H54 (cell line): ENCODE measurements at regions not wholly inside any gene's neighbourhood (a gene's known extent, or its start where the extent isn't known, plus 50 kb on each side); places are given as distances from the start of the nearest gene placed in this dataset.
"Not testable (repeated sequence)": the region's sequence is repeated elsewhere in the genome, so short reads cannot be mapped to it uniquely, and the experiment has no call there.

ENCODE experiments used
- DNase-seq: peaks from one replicate; pipeline ENCODE4 v3.0.0; 2011; ENCODE audit warnings: low spot score, mixed read lengths; ENCODE audit not compliant: insufficient read length
- FAIRE-seq: peaks from 3 replicates; lab custom pipeline; 2011; peaks lifted over from hg19 to GRCh38; lab: Jason Lieb, UNC
- POLR2A ChIP-seq: IDR thresholded peaks from 2 replicates; pipeline ENCODE4 v1.6.1; 2011; ENCODE audit warnings: low read depth, mild to moderate bottlenecking, low read length

GRCh38 chr12:75650595-75651341 lies 139.4 kb upstream of the KRR1 start:
- no peak for TF ChIP-seq POLR2A
- FAIRE-seq, result no peak
- no peak for DNase-seq

GRCh38 chr12:75650100-75650499 lies 138.7 kb upstream of the KRR1 start:
- DNase-seq, result no peak
- FAIRE-seq, result no peak
- no peak for TF ChIP-seq POLR2A

GRCh38 chr12:75648856-75649255 lies 137.4 kb upstream of the KRR1 start:
- no peak for FAIRE-seq
- no peak for TF ChIP-seq POLR2A
- no peak for DNase-seq

- FAIRE-seq (no peak), DNase-seq (no peak)
- TF ChIP-seq POLR2A, result no peak
These were observed 135.2 kb upstream of the KRR1 start for GRCh38 chr12:75646329-75647210.

- FAIRE-seq, result no peak
- no peak for DNase-seq
- TF ChIP-seq POLR2A, result no peak
These were observed 133.2 kb upstream of the KRR1 start for GRCh38 chr12:75644472-75645072.

DNA sequence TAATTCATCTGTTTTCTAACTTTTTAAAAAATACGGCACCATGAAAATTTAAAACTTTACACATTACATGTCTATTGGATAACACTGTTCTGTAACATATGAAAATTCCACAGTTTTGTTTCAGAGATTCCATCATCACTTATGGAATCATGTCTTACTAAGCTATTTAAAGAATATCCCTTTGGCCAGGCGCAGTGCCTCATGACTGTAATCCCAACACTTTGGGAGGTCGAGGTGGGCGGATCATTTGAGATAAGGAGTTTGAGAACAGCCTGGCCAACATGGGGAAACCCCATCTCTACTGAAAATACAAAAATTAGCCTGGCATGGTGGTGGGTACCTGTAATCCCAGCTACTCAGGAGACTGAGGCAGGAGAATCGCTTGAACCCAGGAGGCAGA lies 131.7 kb upstream of the KRR1 start:
- DNase-seq, FAIRE-seq: not testable (repeated sequence)

DNA sequence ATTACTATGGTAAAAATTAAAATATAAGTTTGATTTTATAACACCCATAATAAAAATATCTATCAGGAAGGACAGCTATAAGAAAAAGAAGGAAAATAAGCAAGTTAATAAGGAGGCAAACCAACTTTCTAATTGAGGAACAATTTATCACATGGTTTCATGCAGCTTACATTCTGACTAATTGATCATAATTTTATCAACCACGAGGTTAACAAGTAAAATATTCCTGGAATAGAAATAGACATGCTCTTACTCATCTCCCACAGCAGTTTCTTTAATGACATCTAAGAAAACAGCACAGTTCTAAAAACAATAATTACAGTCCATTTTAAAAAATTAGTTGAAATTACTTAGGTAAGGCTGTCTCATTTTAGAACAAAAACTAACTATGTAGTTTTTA lies 130.8 kb upstream of the KRR1 start:
- no peak for DNase-seq
- FAIRE-seq, result peak; percentile 66
- no peak for TF ChIP-seq POLR2A

DNA sequence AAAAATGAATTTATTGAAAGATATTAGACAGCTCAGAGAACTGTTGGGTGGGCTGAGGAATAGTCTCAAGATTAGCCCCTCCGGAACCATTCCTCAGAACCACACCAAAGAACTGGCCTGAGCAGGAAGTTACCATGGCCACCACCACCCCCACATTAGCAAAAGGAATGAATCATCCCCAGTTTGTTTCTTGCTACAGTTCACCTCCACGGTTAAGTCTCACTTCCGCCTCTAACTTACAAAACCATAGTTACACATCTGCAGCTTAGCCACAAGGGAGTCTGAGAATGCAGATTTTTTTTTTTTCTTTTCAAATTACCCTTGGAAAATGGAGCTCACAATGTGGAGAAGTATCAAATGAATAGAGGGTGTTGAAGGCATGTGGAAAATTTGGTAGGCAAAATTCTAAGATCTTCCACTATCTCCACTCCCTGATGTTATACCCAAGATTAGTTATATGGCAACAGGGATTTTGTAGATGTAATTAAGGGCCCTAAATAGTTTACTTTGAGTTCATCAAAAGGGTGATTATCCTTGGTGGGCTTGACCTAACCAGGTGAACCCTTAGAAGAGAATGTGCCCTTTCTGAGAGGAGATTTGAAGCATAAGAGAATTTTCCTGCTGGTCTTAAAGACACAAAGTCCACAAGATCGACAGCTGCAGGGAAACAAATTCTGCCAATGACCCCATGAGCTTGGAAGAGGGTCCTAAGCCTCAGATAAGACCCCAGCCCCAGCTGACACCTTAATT lies 129.8 kb upstream of the KRR1 start:
- FAIRE-seq (peak; percentile 100), DNase-seq (peak; percentile 27)
- TF ChIP-seq POLR2A, result no peak

DNA sequence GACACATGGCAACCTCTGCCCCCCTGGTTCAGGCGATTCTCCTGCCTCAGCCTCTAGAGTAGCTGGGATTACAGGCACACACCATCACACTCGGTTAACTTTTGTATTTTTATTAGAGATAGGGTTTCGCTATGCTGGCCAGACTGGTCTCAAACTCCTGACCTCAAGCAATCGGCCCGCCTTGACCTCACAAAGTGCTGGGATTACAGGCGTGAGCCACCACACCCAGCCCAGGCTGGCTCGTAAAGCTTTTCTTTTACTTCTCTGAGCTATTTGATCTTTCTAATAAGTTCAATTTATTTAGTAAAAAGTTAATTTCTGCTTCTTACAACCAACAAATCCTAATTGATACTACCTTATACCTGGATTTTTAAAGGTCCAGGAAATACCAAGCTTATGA lies 127.4 kb upstream of the KRR1 start:
- no peak for FAIRE-seq
- no peak for DNase-seq
- no peak for TF ChIP-seq POLR2A

GRCh38 chr12:75636607-75637006 lies 125.2 kb upstream of the KRR1 start:
- FAIRE-seq (no peak), DNase-seq (no peak)

DNA sequence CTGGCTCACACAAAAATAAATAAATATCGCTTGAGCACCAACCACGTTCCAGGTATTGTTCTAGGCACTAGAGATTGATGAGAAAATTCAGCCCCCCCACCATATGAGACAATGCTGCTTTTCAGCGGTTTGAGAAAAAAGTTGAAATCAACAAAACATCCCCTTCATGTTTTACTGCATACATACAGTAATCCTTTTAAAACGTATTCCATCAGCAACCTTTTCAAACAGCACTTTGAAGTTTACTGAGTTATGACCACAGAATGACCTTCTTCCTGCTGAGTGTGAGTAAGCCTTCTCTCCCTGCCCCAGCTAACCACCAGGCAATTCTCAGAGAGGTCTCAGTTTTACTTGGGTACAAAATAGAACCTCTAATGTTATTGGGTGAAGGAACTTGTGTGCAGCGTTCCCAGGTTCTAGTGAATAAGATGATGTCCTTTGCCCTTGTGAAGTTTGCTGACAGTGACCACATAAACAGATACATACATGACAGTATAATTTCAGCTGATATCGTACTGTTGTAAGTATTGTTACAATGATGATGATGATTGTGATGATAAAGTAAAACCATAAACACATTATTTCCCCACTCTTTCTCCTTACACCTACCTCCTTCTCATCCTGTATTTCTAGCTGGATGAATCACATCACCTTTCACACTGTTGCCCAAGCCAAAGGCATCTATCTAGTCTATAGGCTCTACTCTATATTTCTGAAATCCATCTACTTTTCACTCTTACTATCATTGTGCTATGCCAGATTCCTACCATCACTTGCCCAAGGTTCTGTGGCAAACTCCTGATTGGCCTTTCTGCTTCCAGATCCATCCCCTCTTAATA lies 124.4 kb upstream of the KRR1 start:
- DNase-seq (peak; percentile 12), FAIRE-seq (peak; percentile 100)
- no peak for TF ChIP-seq POLR2A

More at GRCh38 chr12:75636607-75637006, 125.2 kb upstream of the KRR1 start:
- TF ChIP-seq POLR2A, result no peak
